HG03442 (cell line): ENCODE measurements at regions not wholly inside any gene's neighbourhood (a gene's known extent, or its start where the extent isn't known, plus 50 kb on each side); places are given as distances from the start of the nearest gene placed in this dataset.
A peak's percentile ranks its signal among the peaks of the same experiment; 100 is the strongest.

Source experiments
- ATAC-seq: cut with Tn5 transposase; IDR thresholded peaks from one replicate; pipeline ENCODE4 v1.9.1; 2021; ENCODE audit warnings: mild to moderate bottlenecking, moderate library complexity; ENCODE audit not compliant: unreplicated experiment

- ATAC-seq: no peak
These were observed 678.4 kb downstream of the MED13L start for GRCh38 chr12:115598871-115599811.

- ATAC-seq: no peak
These were observed 680.3 kb downstream of the MED13L start for GRCh38 chr12:115597157-115597712.

- no peak for ATAC-seq
These were observed 689.4 kb downstream of the MED13L start for GRCh38 chr12:115588131-115588530.

- no peak for ATAC-seq
These were observed 693.3 kb downstream of the MED13L start for GRCh38 chr12:115584156-115584555.

GRCh38 chr12:115583591-115583990 lies 693.9 kb downstream of the MED13L start:
- ATAC-seq: no peak

GRCh38 chr12:115577401-115577800 lies 700.1 kb downstream of the MED13L start:
- no peak for ATAC-seq

- no peak for ATAC-seq
These were observed 702.7 kb downstream of the MED13L start for GRCh38 chr12:115574826-115575225.

GRCh38 chr12:115572440-115572839 lies 705.1 kb downstream of the MED13L start:
- ATAC-seq: peak; percentile 93

GRCh38 chr12:115571446-115571845 lies 706.0 kb downstream of the MED13L start:
- ATAC-seq: no peak

- no peak for ATAC-seq
These were observed 706.5 kb downstream of the MED13L start for GRCh38 chr12:115571027-115571426.

GRCh38 chr12:115570069-115570777 lies 707.3 kb downstream of the MED13L start:
- ATAC-seq: no peak

- ATAC-seq: no peak
These were observed 708.0 kb downstream of the MED13L start for GRCh38 chr12:115569345-115570068.

- no peak for ATAC-seq
These were observed 719.2 kb downstream of the MED13L start for GRCh38 chr12:115558281-115558680.

GRCh38 chr12:115553622-115554021 lies 723.9 kb downstream of the MED13L start:
- ATAC-seq: no peak

- ATAC-seq: no peak
These were observed 734.2 kb downstream of the MED13L start for GRCh38 chr12:115543269-115543668.

- ATAC-seq: no peak
These were observed 734.8 kb downstream of the MED13L start for GRCh38 chr12:115542656-115543055.

GRCh38 chr12:115541891-115542421 lies 735.5 kb downstream of the MED13L start:
- ATAC-seq: no peak

GRCh38 chr12:115528466-115528865 lies 749.0 kb downstream of the MED13L start:
- no peak for ATAC-seq

GRCh38 chr12:115521771-115522409 lies 755.6 kb downstream of the MED13L start:
- no peak for ATAC-seq

GRCh38 chr12:115519887-115520286 lies 757.6 kb downstream of the MED13L start:
- ATAC-seq: no peak
